Left ventricle myocardium inferior (tissue), 1 donor: ENCODE measurements at regions not wholly inside any gene's neighbourhood (a gene's known extent, or its start where the extent isn't known, plus 50 kb on each side); places are given as distances from the start of the nearest gene placed in this dataset.

Experiments
- DNase-seq: peaks from one replicate; pipeline ENCODE4 v3.0.0-alpha.2; 2020
- H3K27ac ChIP-seq: fragments of 200-600 bp; replicated peaks from 2 replicates; pipeline ENCODE4 v1.8.0; 2021
- H3K27me3 ChIP-seq: fragments of 200-600 bp; 2 replicates; pipeline ENCODE4 v1.8.0; 2021; ENCODE audit warnings: low read depth
- H3K36me3 ChIP-seq: fragments of 200-600 bp; 2 replicates; pipeline ENCODE4 v1.8.0; 2021
- H3K4me1 ChIP-seq: fragments of 200-600 bp; 2 replicates; pipeline ENCODE4 v1.8.0; 2021
- H3K4me3 ChIP-seq: fragments of 200-600 bp; 2 replicates; pipeline ENCODE4 v1.8.0; 2021; ENCODE audit warnings: mild to moderate bottlenecking, moderate library complexity
- H3K9me3 ChIP-seq: fragments of 200-600 bp; replicated peaks from 2 replicates; pipeline ENCODE4 v1.8.0; 2021
- intact Hi-C: fragments of 100-400 bp; cut with micrococcal nuclease; formaldehyde crosslinking; loops from one replicate; pipeline ENCODE4 v1.11.0; 2022
- TF ChIP-seq, protein P1 (sequence below): fragments of 200-600 bp; IDR thresholded peaks from 2 replicates; pipeline ENCODE4 v1.8.0; 2021; ENCODE audit warnings: antibody characterized with exemption, mild to moderate bottlenecking, borderline replicate concordance
- donor health status: DM: no; HTN: yes; CAD: no; lungs with severe emphysema.

DNA sequence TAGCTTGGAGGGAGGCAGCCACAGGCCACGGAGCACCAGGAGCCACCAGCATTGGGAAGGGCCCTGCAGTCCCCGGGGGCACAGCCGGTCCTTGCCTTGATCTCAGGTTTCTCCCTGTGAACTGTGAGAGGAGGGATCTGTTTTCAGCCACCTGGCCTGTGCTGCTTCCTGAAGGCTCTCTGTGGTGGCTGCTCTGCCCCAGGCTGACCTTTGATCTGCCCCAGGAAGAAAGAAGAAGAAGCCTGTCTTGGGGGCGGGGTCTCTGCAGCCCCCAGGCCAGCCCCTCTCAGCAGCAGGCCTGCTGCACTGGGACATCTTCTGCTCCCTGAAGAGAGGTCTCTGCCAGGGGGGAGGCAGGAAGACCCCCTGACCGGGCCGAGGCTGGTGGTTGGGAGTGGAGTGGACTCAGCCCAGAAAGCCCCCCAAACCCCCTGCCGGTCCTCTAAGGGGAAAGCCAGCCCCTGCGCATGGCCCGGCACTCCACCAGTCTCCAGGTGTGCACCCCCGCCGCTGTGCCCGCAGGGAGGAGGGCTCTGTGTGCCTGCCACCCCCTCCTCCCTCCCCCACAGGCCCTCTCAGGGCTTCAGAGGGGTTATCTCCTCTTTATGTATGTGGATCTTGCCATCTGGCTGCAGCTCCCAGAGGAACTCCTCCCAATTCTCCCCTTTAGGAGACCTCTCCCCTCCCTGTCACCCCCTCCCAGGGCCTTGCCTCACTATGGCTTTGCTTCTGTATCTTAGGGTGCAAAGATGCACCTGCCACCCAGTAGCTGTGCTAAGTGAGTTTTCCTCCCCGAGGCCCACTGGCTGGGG, 675.3 kb downstream of the BRD1 start:
- DNase-seq = no peak
- H3K27ac ChIP-seq = no peak overlapping the region
- TF ChIP-seq, protein P1, sequence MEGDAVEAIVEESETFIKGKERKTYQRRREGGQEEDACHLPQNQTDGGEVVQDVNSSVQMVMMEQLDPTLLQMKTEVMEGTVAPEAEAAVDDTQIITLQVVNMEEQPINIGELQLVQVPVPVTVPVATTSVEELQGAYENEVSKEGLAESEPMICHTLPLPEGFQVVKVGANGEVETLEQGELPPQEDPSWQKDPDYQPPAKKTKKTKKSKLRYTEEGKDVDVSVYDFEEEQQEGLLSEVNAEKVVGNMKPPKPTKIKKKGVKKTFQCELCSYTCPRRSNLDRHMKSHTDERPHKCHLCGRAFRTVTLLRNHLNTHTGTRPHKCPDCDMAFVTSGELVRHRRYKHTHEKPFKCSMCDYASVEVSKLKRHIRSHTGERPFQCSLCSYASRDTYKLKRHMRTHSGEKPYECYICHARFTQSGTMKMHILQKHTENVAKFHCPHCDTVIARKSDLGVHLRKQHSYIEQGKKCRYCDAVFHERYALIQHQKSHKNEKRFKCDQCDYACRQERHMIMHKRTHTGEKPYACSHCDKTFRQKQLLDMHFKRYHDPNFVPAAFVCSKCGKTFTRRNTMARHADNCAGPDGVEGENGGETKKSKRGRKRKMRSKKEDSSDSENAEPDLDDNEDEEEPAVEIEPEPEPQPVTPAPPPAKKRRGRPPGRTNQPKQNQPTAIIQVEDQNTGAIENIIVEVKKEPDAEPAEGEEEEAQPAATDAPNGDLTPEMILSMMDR = no peak
- no peak overlapping the region for H3K4me3 ChIP-seq
- no peaks in the 10 kb centered on the region for H3K4me1 ChIP-seq
- H3K36me3 ChIP-seq = no peaks in the 10 kb centered on the region
- H3K9me3 ChIP-seq = no peaks in the 10 kb centered on the region
- intact Hi-C loops = no loop called here
- H3K27me3 ChIP-seq = peaks cover 84% of the 10 kb centered on the region

DNA sequence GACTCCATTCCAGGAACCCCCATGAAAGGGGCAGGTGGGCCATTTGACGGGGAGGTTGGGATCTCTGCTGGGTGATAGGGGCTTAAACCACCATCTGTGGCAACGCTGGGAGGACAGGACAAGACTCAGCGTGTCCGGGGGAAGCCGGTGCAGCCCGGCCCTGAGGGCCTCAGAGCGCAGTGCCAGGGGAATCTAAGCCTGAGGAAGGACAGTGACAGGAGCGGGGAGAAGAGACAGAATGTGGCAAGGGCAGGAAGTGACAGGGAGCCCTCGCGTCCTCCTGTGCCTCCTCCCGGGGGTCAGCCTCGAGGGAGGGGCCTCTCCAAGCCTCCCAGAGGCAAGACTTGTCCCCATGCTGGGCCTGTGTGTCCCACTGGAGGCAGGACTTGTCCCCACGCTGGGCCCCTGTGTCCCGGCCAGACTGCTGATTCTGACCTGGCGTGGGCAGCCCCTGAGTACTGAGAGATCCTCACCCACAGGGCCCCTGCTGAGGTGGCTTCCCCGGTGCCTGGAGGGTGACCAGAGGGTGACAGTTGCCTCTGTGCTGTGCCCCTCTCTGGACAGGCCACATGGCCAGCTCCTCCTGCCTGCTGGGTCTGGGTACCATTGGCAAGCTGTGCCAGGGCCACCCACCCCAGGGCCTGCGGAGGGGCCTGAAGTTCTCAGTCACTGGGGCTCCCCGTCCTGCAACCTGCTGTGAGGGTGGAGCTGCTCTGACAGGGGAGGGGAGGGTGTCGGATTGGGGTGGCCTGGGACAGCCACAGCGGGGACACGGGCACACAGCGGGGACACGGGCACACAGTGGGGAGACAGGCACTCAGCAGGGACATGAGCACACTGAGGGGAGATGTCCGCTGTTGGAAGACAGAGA, 676.2 kb downstream of the BRD1 start:
- TF ChIP-seq, protein P1 = no peak
- intact Hi-C loops = no loop called here
- no peaks in the 10 kb centered on the region for H3K4me1 ChIP-seq
- no peaks in the 10 kb centered on the region for H3K36me3 ChIP-seq
- H3K4me3 ChIP-seq = no peak overlapping the region
- no peak overlapping the region for H3K27ac ChIP-seq
- no peak for DNase-seq
- peaks cover 85% of the 10 kb centered on the region for H3K27me3 ChIP-seq
- no peaks in the 10 kb centered on the region for H3K9me3 ChIP-seq

DNA sequence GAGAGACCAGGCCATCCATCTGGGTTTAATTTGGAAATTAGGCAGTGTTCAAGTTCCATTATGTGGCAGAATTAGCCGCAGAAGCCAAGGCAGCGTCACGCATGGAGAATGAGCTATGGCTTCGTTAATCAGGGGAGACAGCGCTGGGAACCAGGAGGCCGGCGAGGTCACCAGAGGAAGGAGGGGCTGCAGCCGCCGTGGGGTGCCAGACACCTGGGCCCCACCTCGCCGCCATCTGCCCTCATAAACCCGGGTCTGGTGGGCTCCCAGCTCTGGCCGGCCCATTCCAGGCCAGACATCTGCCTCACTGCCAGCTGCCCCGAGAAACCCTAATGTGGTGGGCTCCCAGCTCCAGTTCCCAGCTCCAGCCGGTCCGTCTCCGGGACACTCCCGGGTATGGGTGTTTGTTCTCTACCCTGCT, 676.9 kb downstream of the BRD1 start:
- intact Hi-C loops = no loop called here
- peaks cover 82% of the 10 kb centered on the region for H3K27me3 ChIP-seq
- TF ChIP-seq, protein P1 = no peak
- DNase-seq = no peak
- H3K9me3 ChIP-seq = peaks cover 4% of the 10 kb centered on the region
- H3K36me3 ChIP-seq = no peaks in the 10 kb centered on the region
- H3K27ac ChIP-seq = no peak overlapping the region
- H3K4me1 ChIP-seq = no peaks in the 10 kb centered on the region
- H3K4me3 ChIP-seq = no peak overlapping the region

DNA sequence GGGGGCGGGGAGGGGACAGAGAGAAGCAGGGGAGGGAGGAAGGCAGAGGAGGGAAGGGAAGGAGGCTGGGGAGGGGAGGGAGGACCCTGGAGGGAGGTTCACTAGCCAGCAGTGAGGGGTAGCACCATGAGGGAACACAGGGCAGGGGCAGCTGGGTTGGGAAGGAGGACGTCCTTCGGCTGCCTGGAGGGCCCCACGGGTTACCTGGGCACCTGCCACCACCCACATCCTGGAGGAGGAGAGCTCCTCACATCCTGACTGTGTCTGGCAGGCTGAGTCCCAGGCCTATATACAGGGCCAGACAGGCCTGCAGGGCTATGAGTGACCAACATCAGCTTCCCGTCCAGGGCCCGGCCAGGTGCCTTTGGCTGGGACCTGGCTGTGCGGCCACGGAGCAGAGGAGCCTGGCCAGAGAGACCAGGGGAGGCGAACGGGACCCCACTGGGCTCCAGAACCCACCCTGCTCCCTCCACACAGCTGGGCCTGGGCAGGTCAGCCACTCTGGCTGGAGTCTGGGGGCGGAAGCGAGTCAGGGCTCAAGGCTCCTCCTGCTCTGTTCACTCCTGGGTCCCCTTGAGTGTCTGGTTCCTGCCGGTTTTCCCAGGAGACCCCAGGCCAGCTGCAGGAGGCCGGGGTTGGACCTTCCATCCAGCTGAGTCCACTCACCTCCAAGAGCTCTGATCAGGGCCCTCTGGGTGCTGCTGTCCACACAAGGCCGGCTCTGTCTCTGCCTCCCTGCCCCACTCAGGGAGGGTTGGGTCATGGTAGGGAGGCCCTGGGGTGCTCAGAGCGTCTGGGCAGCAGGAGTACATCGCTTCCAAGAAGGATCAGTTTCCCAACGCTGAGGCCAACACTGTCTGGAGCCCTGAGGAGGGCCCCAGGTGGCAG, 677.7 kb downstream of the BRD1 start:
- no peaks in the 10 kb centered on the region for H3K4me1 ChIP-seq
- H3K36me3 ChIP-seq = no peaks in the 10 kb centered on the region
- intact Hi-C loops = no loop called here
- peaks cover 13% of the 10 kb centered on the region for H3K9me3 ChIP-seq
- TF ChIP-seq, protein P1 = no peak
- peaks cover 76% of the 10 kb centered on the region for H3K27me3 ChIP-seq
- H3K4me3 ChIP-seq = no peak overlapping the region
- DNase-seq = no peak
- no peak overlapping the region for H3K27ac ChIP-seq

DNA sequence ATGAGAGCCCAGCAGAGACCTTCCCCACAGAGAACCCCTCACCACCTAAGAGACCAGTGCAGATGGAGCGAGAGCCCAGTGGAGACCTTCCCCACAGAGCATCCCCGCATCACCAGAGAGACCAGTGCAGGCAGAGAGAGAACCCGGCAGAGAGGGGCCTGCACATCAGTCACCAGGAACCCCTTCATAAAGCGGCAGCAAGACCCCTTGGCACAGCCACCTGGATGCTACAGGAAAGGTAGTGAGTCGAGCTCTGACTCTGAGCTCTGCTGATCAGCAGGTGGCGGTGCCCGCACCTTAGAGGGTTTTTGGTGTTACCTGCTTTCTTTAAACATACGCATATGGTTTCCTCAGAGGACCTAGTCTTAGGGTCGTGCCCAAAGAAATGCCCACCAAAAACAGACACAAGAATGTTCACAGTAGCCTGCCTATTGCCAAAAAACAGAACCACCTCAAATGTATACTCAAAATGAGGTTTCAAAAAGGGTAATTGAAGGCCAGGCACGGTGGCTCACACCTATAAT, 678.7 kb downstream of the BRD1 start:
- Histone ChIP-seq H3K36me3 (no peaks in the 10 kb centered on the region), H3K27me3 (peaks cover 68% of the 10 kb centered on the region), H3K4me3 (no peak overlapping the region), H3K4me1 (no peaks in the 10 kb centered on the region), H3K9me3 (peaks cover 18% of the 10 kb centered on the region), H3K27ac (no peak overlapping the region)
- TF ChIP-seq, protein P1 = no peak
- intact Hi-C loops = no loop called here
- DNase-seq = no peak
